Kidney (tissue), 13 donors: ENCODE measurements at regions not wholly inside any gene's neighbourhood (a gene's known extent, or its start where the extent isn't known, plus 50 kb on each side); places are given as distances from the start of the nearest gene placed in this dataset.

Experiments
- DNase-seq, 5 donors: peaks; one replicate each; pipeline ENCODE4 v3.0.0-alpha.2; 2013 to 2020
- FAIRE-seq: peaks from 2 replicates; lab custom pipeline; 2012; peaks lifted over from hg19 to GRCh38; lab: Jason Lieb, UNC
- H3K27ac ChIP-seq, 2 donors: one replicate each; pipeline ENCODE4 v1.7.0; 2013; ENCODE audit warnings: low read depth in 2 of 2, low read length in 2 of 2, inconsistent platforms in 1 of 2
- H3K27me3 ChIP-seq: one replicate; pipeline ENCODE4 v1.7.1; 2013; ENCODE audit warnings: low read length, inconsistent platforms; ENCODE audit not compliant: control insufficient read depth, insufficient read depth
- H3K36me3 ChIP-seq, 3 donors: one replicate each; pipeline versions ENCODE4 v1.7.0 to v1.7.1; 2013; ENCODE audit warnings: low read length in 3 of 3, control low read depth in 1 of 3, inconsistent platforms in 1 of 3; ENCODE audit not compliant: insufficient read depth in 3 of 3, control insufficient read depth in 2 of 3
- H3K4me1 ChIP-seq, 3 donors: one replicate each; pipeline versions ENCODE4 v1.7.0 to v1.7.1; 2013; ENCODE audit warnings: low read length in 3 of 3, inconsistent platforms in 1 of 3, low read depth in 1 of 3; ENCODE audit not compliant: control insufficient read depth in 2 of 3, insufficient read depth in 2 of 3
- H3K4me3 ChIP-seq, 3 donors: one replicate each; pipeline versions ENCODE4 v1.7.0 to v1.8.1; 2013; ENCODE audit warnings: low read length in 3 of 3, control low read depth in 1 of 3, inconsistent platforms in 1 of 3
- H3K9ac ChIP-seq, 3 donors: one replicate each; pipeline versions ENCODE4 v1.7.0 to v1.7.1; 2013; ENCODE audit warnings: low read length in 3 of 3, control low read depth in 1 of 3, inconsistent platforms in 1 of 3
- H3K9me3 ChIP-seq, 3 donors: one replicate each; pipeline versions ENCODE4 v1.7.0 to v1.7.1; 2013; ENCODE audit warnings: low read length in 3 of 3, control low read depth in 1 of 3, inconsistent platforms in 1 of 3; ENCODE audit not compliant: control insufficient read depth in 2 of 3, insufficient read depth in 1 of 3
- intact Hi-C: fragments of 100-400 bp; cut with DNase I; formaldehyde crosslinking; loops from one replicate; pipeline ENCODE4 v1.11.1; 2022
- TF ChIP-seq, protein P1 (sequence below): IDR thresholded peaks from 3 replicates; pipeline ENCODE4 v1.5.1; 2012; ENCODE audit warnings: mild to moderate bottlenecking, moderate library complexity, borderline replicate concordance; ENCODE audit not compliant: insufficient read depth; ENCODE audit errors: extremely low read depth
- donor health status: control.
- donor health status: control.
- donor health status: control.
- donor health status: control.
- donor health status: control.
- donor health status: DM: yes; HTN: yes; CAD: no.
- donor health status: Normal renal cell carcinoma (clear cell type).

DNA sequence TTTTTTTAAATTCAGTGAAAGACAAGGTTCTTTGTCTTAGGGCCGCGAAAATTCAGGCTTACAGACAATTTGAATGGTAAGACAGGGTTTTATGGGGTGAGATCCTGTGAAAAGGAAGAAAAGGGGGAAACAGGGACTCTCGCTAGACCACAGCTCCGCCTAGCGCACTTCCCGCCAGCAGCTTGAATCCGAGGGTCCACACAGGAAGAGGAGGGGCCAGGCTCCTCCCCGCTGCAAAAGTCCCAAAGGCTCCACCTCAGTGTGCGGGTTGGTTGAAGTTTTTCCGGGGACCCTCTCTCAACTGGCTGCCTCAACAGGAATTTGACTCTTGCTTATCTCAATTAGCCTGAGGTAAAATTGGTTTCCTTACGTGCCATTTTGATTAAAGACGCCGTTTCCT is 950.9 kb upstream of the CNTN5 start:
- Histone ChIP-seq H3K9ac (no peak overlapping the region), H3K27ac (no peak overlapping the region), H3K4me3 (no peak overlapping the region), H3K36me3 (no peaks in the 10 kb centered on the region), H3K9me3 (no peaks in the 10 kb centered on the region), H3K4me1 (no peaks in the 10 kb centered on the region), H3K27me3 (no peaks in the 10 kb centered on the region)
- TF ChIP-seq, protein P1, sequence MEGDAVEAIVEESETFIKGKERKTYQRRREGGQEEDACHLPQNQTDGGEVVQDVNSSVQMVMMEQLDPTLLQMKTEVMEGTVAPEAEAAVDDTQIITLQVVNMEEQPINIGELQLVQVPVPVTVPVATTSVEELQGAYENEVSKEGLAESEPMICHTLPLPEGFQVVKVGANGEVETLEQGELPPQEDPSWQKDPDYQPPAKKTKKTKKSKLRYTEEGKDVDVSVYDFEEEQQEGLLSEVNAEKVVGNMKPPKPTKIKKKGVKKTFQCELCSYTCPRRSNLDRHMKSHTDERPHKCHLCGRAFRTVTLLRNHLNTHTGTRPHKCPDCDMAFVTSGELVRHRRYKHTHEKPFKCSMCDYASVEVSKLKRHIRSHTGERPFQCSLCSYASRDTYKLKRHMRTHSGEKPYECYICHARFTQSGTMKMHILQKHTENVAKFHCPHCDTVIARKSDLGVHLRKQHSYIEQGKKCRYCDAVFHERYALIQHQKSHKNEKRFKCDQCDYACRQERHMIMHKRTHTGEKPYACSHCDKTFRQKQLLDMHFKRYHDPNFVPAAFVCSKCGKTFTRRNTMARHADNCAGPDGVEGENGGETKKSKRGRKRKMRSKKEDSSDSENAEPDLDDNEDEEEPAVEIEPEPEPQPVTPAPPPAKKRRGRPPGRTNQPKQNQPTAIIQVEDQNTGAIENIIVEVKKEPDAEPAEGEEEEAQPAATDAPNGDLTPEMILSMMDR: no peak
- FAIRE-seq: no peak
- intact Hi-C loops: no loop called here
- DNase-seq: no peak

DNA sequence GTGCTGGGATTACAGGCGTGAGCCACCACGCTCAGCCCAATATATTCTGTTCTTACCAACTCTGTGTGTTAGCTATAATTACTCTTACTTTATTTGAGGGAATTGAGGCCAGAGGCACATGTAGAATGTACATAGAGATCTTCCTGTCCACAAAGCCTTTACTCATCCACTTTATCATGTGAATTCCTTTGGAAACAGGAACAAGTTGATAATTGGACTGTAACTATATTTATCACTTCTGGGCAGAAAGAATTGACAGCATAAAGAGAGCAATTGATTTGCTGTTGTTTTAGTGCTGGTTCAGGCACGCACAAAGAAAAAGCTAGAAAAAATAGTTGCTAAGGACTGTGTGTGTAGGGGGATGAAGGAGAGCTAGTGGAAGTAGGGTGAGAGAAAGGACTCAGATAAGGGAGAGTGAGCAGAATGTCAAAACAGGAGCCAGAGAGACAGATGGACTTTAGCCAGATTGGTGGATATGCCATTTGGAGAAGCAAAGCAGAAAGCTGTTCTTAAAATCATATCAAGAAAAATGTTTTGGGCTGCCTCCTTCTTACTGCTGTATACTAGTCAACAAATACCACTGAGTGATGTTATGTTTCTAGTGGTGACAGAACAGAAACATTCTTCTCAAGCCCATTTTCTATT is 929.8 kb upstream of the CNTN5 start:
- Histone ChIP-seq H3K9me3 (no peaks in the 10 kb centered on the region), H3K4me1 (no peaks in the 10 kb centered on the region), H3K27me3 (no peaks in the 10 kb centered on the region), H3K27ac (no peak overlapping the region), H3K9ac (no peak overlapping the region), H3K36me3 (no peaks in the 10 kb centered on the region), H3K4me3 (no peak overlapping the region)
- TF ChIP-seq, protein P1: no peak
- no peak for DNase-seq
- no peak for FAIRE-seq
- intact Hi-C loops: no loop called here

- FAIRE-seq: no peak
- Histone ChIP-seq H3K4me1 (no peaks in the 10 kb centered on the region), H3K27me3 (no peaks in the 10 kb centered on the region), H3K9me3 (no peaks in the 10 kb centered on the region), H3K36me3 (no peaks in the 10 kb centered on the region), H3K9ac (no peak overlapping the region), H3K4me3 (no peak overlapping the region), H3K27ac (no peak overlapping the region)
- TF ChIP-seq, protein P1: no peak
- no peak for DNase-seq
- intact Hi-C loops: no loop called here
Observed at GRCh38 chr11:98099371-98099770, 921.4 kb upstream of the CNTN5 start.

DNA sequence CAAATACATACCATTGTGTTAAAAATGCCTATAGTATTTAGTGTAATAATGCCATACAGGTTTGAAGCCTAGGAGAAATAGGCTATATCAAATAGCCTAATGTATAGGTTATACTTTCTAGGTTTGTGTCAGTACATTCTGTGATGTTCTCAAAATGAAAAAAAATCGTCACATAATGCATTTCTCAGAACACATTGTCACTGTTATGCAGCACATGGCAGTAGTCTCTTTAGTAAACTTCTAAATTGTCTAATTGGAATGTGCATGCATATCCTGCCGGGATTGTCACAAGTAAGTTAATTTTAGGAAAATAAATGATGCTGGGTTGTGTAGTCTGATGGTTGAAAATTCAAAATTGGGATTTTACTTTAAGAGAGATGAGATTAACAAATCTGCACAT is 920.1 kb upstream of the CNTN5 start:
- Histone ChIP-seq H3K36me3 (no peaks in the 10 kb centered on the region), H3K9ac (no peak overlapping the region), H3K9me3 (no peaks in the 10 kb centered on the region), H3K4me3 (no peak overlapping the region), H3K4me1 (no peaks in the 10 kb centered on the region), H3K27me3 (no peaks in the 10 kb centered on the region), H3K27ac (no peak overlapping the region)
- FAIRE-seq (no peak), DNase-seq (no peak)
- TF ChIP-seq, protein P1: no peak
- intact Hi-C loops: no loop called here
